ENCODE measurements at regions not wholly inside any gene's neighbourhood (a gene's known extent, or its start where the extent isn't known, plus 50 kb on each side); places are given as distances from the start of the nearest gene placed in this dataset.

DNA sequence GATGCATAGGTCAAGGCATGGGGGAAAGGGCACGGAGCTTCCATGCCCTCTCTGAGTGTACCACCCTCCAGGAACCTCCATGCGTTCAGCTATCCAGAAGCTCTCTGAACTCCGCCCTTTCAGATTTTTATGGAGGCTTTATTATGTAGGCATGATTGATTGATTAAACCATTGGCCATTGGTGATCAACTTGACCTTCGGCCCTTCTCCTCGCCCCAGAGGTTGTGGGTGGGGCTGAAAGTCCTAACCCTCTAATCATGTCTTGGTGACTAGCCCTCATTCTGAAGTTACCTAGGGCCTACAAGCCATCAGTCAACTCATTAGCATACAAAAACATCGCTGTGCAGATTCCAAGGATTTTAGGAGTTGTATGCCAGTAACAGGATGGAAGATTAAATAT, 323.7 kb upstream of the KLF4 start:
- Histone ChIP-seq H3K79me2 (ENCODE audit: insufficient read depth, low read length) (no peaks in the 10 kb centered on the region), H3F3A (ENCODE audit: insufficient read depth, low read length) (no peaks in the 10 kb centered on the region), H3K9me2 (ENCODE audit: low read depth, low read length) (no peaks in the 10 kb centered on the region), H3K9ac (ENCODE audit: low read length) (no peak overlapping the region), H2AFZ (ENCODE audit: low read length) (no peak overlapping the region), H3K4me2 (ENCODE audit: low read length) (no peak overlapping the region), H3K27ac (ENCODE audit: low read depth, low read length, poor library complexity, severe bottlenecking) (no peak overlapping the region), H3K27me3 (ENCODE audit: insufficient read depth, low read length) (no peaks in the 10 kb centered on the region), H3K4me1 (ENCODE audit: insufficient read depth, low read length, severe bottlenecking) (no peaks in the 10 kb centered on the region), H4K20me1 (ENCODE audit: insufficient read depth, low read length) (no peaks in the 10 kb centered on the region), H3K36me3 (ENCODE audit: insufficient read depth, low read length) (no peaks in the 10 kb centered on the region), H3K9me3 (ENCODE audit: low read length) (no peaks in the 10 kb centered on the region), H3K4me3 (ENCODE audit: low read depth, low read length, poor library complexity, severe bottlenecking) (no peak overlapping the region)
- no peak for TF ChIP-seq EZH2 (IDR thresholded peaks at IDR 0.05; ENCODE audit: borderline replicate concordance, low read length)
- TF ChIP-seq, protein P1, sequence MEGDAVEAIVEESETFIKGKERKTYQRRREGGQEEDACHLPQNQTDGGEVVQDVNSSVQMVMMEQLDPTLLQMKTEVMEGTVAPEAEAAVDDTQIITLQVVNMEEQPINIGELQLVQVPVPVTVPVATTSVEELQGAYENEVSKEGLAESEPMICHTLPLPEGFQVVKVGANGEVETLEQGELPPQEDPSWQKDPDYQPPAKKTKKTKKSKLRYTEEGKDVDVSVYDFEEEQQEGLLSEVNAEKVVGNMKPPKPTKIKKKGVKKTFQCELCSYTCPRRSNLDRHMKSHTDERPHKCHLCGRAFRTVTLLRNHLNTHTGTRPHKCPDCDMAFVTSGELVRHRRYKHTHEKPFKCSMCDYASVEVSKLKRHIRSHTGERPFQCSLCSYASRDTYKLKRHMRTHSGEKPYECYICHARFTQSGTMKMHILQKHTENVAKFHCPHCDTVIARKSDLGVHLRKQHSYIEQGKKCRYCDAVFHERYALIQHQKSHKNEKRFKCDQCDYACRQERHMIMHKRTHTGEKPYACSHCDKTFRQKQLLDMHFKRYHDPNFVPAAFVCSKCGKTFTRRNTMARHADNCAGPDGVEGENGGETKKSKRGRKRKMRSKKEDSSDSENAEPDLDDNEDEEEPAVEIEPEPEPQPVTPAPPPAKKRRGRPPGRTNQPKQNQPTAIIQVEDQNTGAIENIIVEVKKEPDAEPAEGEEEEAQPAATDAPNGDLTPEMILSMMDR (IDR thresholded peaks at IDR 0.05; ENCODE audit: low read length), result no peak

DNA sequence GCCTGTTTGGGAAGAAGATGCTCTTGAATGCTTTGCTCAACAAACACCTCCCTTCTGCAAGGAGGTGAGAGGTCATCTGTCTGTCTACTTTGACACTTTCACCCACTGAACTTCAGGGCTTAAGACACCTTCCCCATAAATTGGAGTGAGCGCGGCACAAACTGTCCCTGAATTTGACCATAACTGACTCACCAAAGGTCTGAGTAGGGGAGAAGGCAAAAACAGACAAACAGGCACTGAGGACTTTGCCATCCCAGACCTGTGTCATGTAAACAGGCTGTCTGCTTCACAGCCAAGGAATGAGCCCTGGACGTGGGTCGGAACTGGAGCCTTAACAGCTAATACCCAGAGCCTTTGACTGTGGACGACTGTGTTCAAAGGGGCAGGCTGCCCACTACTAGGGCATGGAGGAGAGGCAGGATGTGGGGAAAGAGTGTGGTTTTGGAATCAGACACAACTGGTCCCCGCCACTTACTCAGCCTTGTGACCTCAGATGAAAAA, 320.9 kb upstream of the KLF4 start:
- Histone ChIP-seq H3K27ac (ENCODE audit: low read depth, low read length, poor library complexity, severe bottlenecking) (no peak overlapping the region), H4K20me1 (ENCODE audit: insufficient read depth, low read length) (no peaks in the 10 kb centered on the region), H3K79me2 (ENCODE audit: insufficient read depth, low read length) (no peaks in the 10 kb centered on the region), H3K9me3 (ENCODE audit: low read length) (no peaks in the 10 kb centered on the region), H3K9ac (ENCODE audit: low read length) (no peak overlapping the region), H3K4me3 (ENCODE audit: low read depth, low read length, poor library complexity, severe bottlenecking) (no peak overlapping the region), H3K36me3 (ENCODE audit: insufficient read depth, low read length) (no peaks in the 10 kb centered on the region), H3K27me3 (ENCODE audit: insufficient read depth, low read length) (no peaks in the 10 kb centered on the region), H2AFZ (ENCODE audit: low read length) (no peak overlapping the region), H3K9me2 (ENCODE audit: low read depth, low read length) (no peaks in the 10 kb centered on the region), H3K4me2 (ENCODE audit: low read length) (no peak overlapping the region), H3F3A (ENCODE audit: insufficient read depth, low read length) (no peaks in the 10 kb centered on the region), H3K4me1 (ENCODE audit: insufficient read depth, low read length, severe bottlenecking) (no peaks in the 10 kb centered on the region)
- TF ChIP-seq EZH2 (IDR thresholded peaks at IDR 0.05; ENCODE audit: borderline replicate concordance, low read length), result no peak
- TF ChIP-seq, protein P1 (IDR thresholded peaks at IDR 0.05; ENCODE audit: low read length), result no peak

DNA sequence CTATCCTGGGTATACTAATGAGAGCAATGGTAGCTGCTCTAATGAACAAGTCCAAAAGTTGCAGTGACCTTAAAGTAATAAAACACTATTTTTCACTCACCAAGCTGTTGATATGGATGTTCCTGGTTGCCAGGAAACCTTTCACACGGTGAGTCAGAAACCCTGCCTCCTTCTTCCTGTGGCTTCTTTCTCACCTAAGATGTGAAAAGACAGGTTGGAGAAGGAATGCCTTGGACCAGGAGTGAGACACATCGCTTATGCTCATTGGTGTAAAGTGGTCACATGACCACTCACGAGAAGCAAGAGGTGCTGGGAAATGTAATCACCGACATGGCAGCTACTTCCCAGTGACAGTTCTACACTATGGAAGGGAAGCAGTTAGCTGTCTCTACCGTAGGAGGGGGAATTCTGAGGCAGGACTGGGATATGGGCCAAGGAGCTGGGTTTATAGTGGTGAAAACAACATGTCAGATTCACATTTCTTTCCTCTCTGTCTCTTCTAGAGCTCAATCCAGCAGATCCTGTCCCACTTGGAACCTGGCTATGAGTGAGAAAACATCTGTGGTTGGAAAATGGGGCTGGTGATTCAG, 320.4 kb upstream of the KLF4 start:
- H3K4me3 ChIP-seq (ENCODE audit: low read depth, low read length, poor library complexity, severe bottlenecking), result no peak overlapping the region
- H3K36me3 ChIP-seq (ENCODE audit: insufficient read depth, low read length), result no peaks in the 10 kb centered on the region
- no peaks in the 10 kb centered on the region for H3K79me2 ChIP-seq (ENCODE audit: insufficient read depth, low read length)
- no peaks in the 10 kb centered on the region for H3F3A ChIP-seq (ENCODE audit: insufficient read depth, low read length)
- no peaks in the 10 kb centered on the region for H3K9me3 ChIP-seq (ENCODE audit: low read length)
- no peak overlapping the region for H2AFZ ChIP-seq (ENCODE audit: low read length)
- no peaks in the 10 kb centered on the region for H4K20me1 ChIP-seq (ENCODE audit: insufficient read depth, low read length)
- TF ChIP-seq, protein P1 (IDR thresholded peaks at IDR 0.05; ENCODE audit: low read length), result no peak
- TF ChIP-seq EZH2 (IDR thresholded peaks at IDR 0.05; ENCODE audit: borderline replicate concordance, low read length), result no peak
- H3K4me2 ChIP-seq (ENCODE audit: low read length), result no peak overlapping the region
- H3K27me3 ChIP-seq (ENCODE audit: insufficient read depth, low read length), result no peaks in the 10 kb centered on the region
- no peak overlapping the region for H3K27ac ChIP-seq (ENCODE audit: low read depth, low read length, poor library complexity, severe bottlenecking)
- H3K9me2 ChIP-seq (ENCODE audit: low read depth, low read length), result no peaks in the 10 kb centered on the region
- H3K4me1 ChIP-seq (ENCODE audit: insufficient read depth, low read length, severe bottlenecking), result no peaks in the 10 kb centered on the region
- H3K9ac ChIP-seq (ENCODE audit: low read length), result no peak overlapping the region

All from OCI-LY1 (cell line).